ENCODE measurements at regions not wholly inside any gene's neighbourhood (a gene's known extent, or its start where the extent isn't known, plus 50 kb on each side); places are given as distances from the start of the nearest gene placed in this dataset.

GRCh38 chrX:10101269-10101668 is 55.5 kb upstream of the CLCN4 start:
- no peaks in the 10 kb centered on the region for H3K9me3 ChIP-seq (ENCODE audit: low read length)
- DNase-seq (ENCODE audit: low spot score) (peak; percentile 92), FAIRE-seq (peak; percentile 93), ATAC-seq (peak; percentile 98)
- H3K36me3 ChIP-seq (replicated peaks in 1 of 2; ENCODE audit: control insufficient read depth in 1 of 2, insufficient read depth in 2 of 2, low read length in 2 of 2): no peaks in the 10 kb centered on the region; a peak in 1 of 5 replicates
- CTCF ChIA-PET (ENCODE audit: low intra/inter-chr PET ratio, low total read pairs): interaction anchor here (1.2 kb wide), 2 partner anchors 17 to 105 kb away, joined by 4 to 6 read pairs; no protein-coding TSS in a partner anchor
- no peak overlapping the region for H2AFZ ChIP-seq (ENCODE audit: low read length)
- H3K4me1 ChIP-seq (ENCODE audit: insufficient read depth, low read length): peaks cover 24% of the 10 kb centered on the region
- in situ Hi-C loops (cut with HindIII; ENCODE audit: extremely low pct_ligation_motif_present, low pct_unique_long_range_greater_than_20kb): loop anchor here (10.0 kb wide), 1 partner anchor 216 kb away; no protein-coding TSS in a partner anchor
- peak overlapping the region; percentile 71 for H3K27ac ChIP-seq (ENCODE audit: extremely low read length, insufficient read depth, low read length)
- no peaks in the 10 kb centered on the region for H4K20me1 ChIP-seq (ENCODE audit: insufficient read depth, low read length)
- 25% methylated on average over 4 of the region's 5 CpGs for WGBS (ENCODE audit: low lambda C conversion rate)
- no TSS peak for BruUV-seq (replicated peaks)
- H3K4me2 ChIP-seq (ENCODE audit: low read depth, low read length): peak overlapping the region; percentile 61
- H3K27me3 ChIP-seq (ENCODE audit: control insufficient read depth in 1 of 2, insufficient read depth in 2 of 2, low read length in 2 of 2): no peaks in the 10 kb centered on the region
- H3K79me2 ChIP-seq (ENCODE audit: insufficient read depth, low read length): no peaks in the 10 kb centered on the region
- no peak overlapping the region for H3K4me3 ChIP-seq (replicated peaks in 1 of 3; ENCODE audit: insufficient read depth in 1 of 3, low read depth in 2 of 3, low read length in 3 of 3)
- intact Hi-C loops (cut with micrococcal nuclease; ENCODE audit: unreplicated experiment): loop anchor here (2.0 to 5.0 kb wide), 2 partner anchors 94 to 104 kb away; no protein-coding TSS in a partner anchor
- POLR2A ChIA-PET: interaction anchor here (1.0 to 1.2 kb wide), 3 partner anchors 14 to 68 kb away, joined by 3 read pairs; no protein-coding TSS in a partner anchor
- no peak overlapping the region for H3K9ac ChIP-seq (ENCODE audit: insufficient read depth, low read depth, low read length)
- TF ChIP-seq HMG20A (CRISPR knock-in tag; IDR thresholded peaks at IDR 0.05; ENCODE audit: borderline replicate concordance): peak; percentile 86
- TF ChIP-seq NAIF1 (CRISPR knock-in tag; IDR thresholded peaks at IDR 0.05; ENCODE audit: borderline replicate concordance): peak; percentile 69; the same call in 1 of the 2 replicates
- peak; percentile 59; the same call in 1 of the 2 replicates for TF ChIP-seq ZBTB7B (CRISPR knock-in tag; IDR thresholded peaks at IDR 0.05)
- TF ChIP-seq TCF12 (IDR thresholded peaks at IDR 0.05): no peak
- no peak for TF ChIP-seq TCF12 (CRISPR knock-in tag; IDR thresholded peaks at IDR 0.05)
- TF ChIP-seq, protein P1, sequence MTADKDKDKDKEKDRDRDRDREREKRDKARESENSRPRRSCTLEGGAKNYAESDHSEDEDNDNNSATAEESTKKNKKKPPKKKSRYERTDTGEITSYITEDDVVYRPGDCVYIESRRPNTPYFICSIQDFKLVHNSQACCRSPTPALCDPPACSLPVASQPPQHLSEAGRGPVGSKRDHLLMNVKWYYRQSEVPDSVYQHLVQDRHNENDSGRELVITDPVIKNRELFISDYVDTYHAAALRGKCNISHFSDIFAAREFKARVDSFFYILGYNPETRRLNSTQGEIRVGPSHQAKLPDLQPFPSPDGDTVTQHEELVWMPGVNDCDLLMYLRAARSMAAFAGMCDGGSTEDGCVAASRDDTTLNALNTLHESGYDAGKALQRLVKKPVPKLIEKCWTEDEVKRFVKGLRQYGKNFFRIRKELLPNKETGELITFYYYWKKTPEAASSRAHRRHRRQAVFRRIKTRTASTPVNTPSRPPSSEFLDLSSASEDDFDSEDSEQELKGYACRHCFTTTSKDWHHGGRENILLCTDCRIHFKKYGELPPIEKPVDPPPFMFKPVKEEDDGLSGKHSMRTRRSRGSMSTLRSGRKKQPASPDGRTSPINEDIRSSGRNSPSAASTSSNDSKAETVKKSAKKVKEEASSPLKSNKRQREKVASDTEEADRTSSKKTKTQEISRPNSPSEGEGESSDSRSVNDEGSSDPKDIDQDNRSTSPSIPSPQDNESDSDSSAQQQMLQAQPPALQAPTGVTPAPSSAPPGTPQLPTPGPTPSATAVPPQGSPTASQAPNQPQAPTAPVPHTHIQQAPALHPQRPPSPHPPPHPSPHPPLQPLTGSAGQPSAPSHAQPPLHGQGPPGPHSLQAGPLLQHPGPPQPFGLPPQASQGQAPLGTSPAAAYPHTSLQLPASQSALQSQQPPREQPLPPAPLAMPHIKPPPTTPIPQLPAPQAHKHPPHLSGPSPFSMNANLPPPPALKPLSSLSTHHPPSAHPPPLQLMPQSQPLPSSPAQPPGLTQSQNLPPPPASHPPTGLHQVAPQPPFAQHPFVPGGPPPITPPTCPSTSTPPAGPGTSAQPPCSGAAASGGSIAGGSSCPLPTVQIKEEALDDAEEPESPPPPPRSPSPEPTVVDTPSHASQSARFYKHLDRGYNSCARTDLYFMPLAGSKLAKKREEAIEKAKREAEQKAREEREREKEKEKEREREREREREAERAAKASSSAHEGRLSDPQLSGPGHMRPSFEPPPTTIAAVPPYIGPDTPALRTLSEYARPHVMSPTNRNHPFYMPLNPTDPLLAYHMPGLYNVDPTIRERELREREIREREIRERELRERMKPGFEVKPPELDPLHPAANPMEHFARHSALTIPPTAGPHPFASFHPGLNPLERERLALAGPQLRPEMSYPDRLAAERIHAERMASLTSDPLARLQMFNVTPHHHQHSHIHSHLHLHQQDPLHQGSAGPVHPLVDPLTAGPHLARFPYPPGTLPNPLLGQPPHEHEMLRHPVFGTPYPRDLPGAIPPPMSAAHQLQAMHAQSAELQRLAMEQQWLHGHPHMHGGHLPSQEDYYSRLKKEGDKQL (CRISPR knock-in tag; IDR thresholded peaks at IDR 0.05; ENCODE audit: low read depth): 0 out of 2 replicates have a peak, but pooled peaks have one; percentile 56
- peak; percentile 75; the same call in 1 of the 2 replicates for TF ChIP-seq DPF2 (CRISPR knock-in tag; IDR thresholded peaks at IDR 0.05; ENCODE audit: borderline replicate concordance, low read depth)
- no peak for TF ChIP-seq ZNF10 (CRISPR knock-in tag; IDR thresholded peaks at IDR 0.05; ENCODE audit: borderline replicate concordance, low read depth)
- peak; percentile 62; the same call in 1 of the 2 replicates for TF ChIP-seq TFAP4 (IDR thresholded peaks at IDR 0.05; ENCODE audit: borderline replicate concordance, low read depth)
- no peak for TF ChIP-seq GLMP (CRISPR knock-in tag; IDR thresholded peaks at IDR 0.05; ENCODE audit: borderline replicate concordance)
- no peak for TF ChIP-seq HES4 (CRISPR knock-in tag; IDR thresholded peaks at IDR 0.05; ENCODE audit: borderline replicate concordance)
- no peak for TF ChIP-seq ZNF547 (CRISPR knock-in tag; IDR thresholded peaks at IDR 0.05)
- no peak for TF ChIP-seq ZNF691 (CRISPR knock-in tag; IDR thresholded peaks at IDR 0.05; ENCODE audit: borderline replicate concordance, low read depth)
- no peak for TF ChIP-seq BRF2 (CRISPR knock-in tag; IDR thresholded peaks at IDR 0.05)
- 0 out of 2 replicates have a peak, but pooled peaks have one; percentile 34 for TF ChIP-seq SMAD3 (CRISPR knock-in tag; IDR thresholded peaks at IDR 0.05)
